ENCODE measurements at regions not wholly inside any gene's neighbourhood (a gene's known extent, or its start where the extent isn't known, plus 50 kb on each side); places are given as distances from the start of the nearest gene placed in this dataset.

DNA sequence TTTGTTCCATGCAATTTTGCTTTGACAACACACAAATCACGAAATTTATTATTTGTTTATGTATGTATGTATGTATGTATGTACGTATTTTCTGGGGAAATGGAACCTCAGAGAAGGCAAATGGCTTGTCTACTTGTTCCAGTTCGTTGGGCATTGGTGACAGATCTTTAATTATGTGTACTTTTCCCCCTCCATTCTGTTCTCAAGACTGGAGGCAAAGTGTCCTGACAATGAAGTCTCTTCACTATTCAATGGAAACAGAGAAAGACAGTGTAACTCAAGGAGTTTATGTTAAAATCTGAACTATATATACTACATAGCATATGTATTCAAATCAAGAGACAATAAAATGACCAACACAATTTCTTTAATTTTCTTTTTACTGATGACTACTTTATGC is 245.7 kb upstream of the PTBP2 start:
- TF ChIP-seq, protein P1, sequence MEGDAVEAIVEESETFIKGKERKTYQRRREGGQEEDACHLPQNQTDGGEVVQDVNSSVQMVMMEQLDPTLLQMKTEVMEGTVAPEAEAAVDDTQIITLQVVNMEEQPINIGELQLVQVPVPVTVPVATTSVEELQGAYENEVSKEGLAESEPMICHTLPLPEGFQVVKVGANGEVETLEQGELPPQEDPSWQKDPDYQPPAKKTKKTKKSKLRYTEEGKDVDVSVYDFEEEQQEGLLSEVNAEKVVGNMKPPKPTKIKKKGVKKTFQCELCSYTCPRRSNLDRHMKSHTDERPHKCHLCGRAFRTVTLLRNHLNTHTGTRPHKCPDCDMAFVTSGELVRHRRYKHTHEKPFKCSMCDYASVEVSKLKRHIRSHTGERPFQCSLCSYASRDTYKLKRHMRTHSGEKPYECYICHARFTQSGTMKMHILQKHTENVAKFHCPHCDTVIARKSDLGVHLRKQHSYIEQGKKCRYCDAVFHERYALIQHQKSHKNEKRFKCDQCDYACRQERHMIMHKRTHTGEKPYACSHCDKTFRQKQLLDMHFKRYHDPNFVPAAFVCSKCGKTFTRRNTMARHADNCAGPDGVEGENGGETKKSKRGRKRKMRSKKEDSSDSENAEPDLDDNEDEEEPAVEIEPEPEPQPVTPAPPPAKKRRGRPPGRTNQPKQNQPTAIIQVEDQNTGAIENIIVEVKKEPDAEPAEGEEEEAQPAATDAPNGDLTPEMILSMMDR (IDR thresholded peaks at IDR 0.05), result no peak
- TF ChIP-seq POLR2AphosphoS5 (IDR thresholded peaks at IDR 0.05), result no peak

Measured in sigmoid colon (tissue), 4 donors.